NCI-H2196 (cell line): ENCODE measurements at regions not wholly inside any gene's neighbourhood (a gene's known extent, or its start where the extent isn't known, plus 50 kb on each side); places are given as distances from the start of the nearest gene placed in this dataset.
"Not testable (repeated sequence)": the region's sequence is repeated elsewhere in the genome, so short reads cannot be mapped to it uniquely, and the experiment has no call there.

Source experiments
- DNase-seq: peaks from one replicate; lab custom pipeline; 2025; ENCODE audit not compliant: unreplicated experiment; lab: John Stamatoyannopoulos, UW

DNA sequence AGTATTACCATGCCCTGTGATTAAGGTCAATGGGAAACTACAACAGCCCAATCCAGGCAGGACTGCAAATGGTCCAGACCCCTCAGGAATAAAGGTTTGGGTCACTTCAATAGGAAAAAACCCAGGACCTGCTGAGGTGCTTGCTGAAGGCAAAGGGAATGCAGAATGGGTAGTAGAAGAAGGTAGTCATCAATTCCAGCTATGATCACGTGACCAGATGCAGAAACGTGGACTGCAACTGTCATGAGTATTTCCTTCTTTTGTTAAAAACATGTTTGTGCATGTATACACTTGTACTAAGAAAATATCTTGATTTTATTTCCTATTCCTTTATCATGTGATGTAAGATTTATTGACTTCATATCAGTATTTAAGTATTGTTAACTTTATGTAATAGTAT lies 319.6 kb upstream of the FGF16 start:
- DNase-seq: not testable (repeated sequence)

DNA sequence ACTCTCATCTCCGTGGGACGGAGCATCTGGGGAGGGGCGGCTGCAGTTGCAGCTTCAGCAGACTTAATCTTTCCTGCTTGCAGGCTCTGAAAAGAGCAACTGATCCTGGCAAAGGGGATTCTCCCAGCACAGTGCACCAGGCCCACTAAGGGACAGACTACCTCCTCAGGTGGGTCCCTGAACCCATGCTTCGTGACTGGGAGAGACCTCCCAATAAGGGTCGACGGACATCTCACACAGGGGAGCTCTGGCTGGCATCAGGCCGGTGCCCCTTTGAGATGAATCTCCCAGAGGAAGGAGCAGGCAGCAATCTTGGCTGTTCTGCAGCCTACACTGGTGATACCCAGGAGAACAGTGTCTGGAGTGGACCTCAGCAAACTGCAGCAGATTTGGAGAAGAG lies 303.3 kb upstream of the FGF16 start:
- DNase-seq: no peak

DNA sequence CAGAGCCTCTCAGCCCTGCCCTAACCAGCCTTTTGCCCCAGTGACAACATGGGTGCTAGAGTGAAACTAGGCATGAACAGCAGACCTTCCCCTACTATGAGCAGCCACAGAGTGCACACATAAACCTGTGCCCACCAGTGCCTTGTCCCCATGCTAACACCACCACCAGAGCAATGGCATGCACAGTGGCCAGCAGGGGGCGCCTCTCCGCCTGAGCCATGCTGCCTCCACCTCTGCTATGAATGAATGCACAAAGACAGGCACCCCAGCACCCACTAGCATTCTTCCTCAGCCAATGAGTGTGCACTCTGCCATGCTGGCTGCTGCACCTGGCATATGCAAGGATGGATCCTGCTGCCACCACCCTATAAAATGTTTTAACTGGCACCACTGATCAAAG lies 286.9 kb upstream of the FGF16 start:
- no peak for DNase-seq

DNA sequence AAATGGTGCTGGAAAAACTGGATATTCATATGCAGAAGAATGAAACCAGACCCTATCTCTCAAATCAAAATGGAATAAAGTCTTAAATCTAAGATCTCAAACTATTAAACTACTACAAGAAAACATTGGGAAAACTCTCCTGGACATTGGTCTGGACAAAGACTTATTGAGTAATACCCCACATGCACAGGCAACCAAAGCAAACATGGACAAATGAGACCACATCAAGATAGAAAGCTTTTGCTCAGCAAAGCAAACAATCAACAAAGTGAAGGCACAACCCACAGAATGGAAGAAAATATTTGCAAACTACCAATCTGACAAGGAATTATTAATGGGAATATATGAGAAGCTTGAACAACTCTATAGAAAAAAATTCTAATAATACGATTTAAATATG lies 284.4 kb upstream of the FGF16 start:
- DNase-seq: no peak

DNA sequence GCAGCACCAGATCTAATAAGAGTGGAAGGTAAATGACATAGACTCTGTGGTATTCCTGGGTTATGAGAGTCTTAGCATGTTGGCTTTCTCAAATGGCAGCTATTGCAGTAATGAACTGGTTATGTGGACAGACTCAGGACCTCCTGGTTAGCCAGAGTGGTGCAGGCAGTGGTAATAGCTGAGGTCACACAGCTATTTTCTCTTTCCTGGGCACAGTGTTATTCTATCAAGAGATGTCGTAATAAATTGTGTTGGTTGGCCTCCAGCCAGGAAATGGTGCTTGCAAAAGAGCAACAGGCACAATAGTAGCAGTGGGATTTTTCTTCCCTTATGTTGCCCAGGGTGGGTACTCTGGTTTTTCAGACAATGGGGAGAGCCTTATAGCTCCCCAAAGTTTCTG lies 279.2 kb upstream of the FGF16 start:
- DNase-seq: no peak

DNA sequence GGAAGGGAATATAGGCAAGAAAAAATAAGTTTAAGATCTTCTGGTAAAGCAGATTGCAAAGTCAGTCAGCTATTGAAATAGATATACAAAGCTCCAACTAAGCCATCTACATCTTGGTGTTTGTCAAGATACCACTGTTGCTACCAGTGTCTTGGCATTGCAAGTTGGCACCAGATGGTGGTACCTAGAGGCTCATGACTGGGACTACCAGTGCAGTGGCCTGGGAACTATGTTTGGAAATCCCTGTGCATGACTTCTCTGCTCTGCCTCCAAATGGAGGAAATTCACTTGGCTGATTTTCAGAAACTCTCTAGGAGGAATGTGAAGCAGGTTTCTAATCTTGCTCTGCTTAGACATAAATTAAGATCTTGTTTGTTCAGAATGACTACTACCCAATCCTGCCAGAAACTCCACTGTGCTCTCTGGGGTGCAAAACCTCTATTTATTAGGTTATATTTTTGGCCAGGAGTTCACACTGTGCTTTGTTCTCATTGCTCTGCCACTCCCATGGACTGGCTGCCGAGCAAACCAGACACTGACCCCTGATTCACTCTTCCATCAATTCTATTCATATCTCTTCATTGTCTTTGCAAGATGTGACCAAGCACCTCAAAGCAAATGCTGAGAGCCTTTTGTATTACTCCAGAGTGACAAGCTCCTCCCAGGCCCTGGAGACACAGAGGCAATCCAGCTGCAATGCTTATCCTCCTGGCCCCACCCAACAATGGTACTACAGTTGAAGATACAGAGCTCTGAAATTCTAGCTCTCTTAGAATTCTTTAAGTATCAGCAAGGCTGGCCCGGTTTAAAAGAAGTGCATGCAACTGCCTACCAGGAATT lies 272.3 kb upstream of the FGF16 start:
- no peak for DNase-seq

DNA sequence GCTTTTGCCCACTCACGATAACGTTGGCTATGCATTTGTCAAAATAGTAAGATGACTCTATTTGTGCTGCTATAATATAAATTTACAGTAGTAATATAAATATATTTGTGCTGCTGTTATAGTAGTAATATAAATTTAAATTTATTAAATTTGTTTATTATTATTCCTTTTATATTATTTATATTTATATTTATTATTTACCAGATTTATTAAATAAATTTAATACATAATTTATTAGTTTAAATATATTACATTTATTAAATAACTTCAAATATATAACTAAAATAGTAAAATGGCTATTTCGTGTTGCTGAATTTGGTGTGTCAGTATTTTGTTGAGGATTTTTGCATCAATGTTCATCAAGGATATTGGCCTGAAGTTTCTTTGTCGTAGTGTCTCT lies 246.5 kb upstream of the FGF16 start:
- DNase-seq: no peak

DNA sequence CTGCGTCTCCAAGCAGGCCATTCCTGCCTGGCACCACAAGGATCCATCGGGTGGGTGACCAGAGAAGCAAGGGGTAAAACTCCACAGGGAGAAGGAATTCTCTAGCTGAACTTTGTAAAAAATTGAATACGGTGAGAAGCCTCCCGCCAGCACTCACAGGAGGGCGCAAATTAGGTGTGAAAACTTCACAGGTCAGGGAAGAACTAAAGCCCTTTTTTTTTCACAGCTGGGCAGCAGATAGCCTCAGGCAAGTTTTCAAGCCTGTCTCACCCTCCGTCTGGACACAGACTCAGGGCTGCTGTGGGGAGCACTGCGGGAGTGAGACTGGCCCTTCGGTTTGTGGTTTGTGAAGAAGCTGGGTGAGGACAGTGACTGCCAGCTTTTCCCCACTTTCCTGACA lies 224.1 kb upstream of the FGF16 start:
- DNase-seq: no peak

DNA sequence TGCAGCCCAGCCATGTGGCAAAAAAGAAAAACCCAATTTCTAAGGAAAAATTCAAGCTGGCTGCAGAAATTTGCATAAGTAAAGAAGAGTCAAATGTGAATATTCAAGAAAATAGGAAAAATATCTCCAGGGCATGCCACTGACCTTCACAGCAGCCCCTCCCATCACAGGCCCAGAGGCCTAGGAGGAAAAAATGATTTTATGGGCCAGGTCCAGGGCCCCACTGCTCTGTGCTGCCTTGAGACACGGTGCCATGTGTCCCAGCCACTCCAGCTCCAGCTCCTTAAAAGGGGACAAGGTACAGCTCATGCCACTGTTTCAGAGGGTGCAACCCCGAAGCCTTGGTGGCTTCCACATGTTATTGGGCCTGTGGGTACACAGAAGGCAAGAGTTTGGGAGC lies 182.7 kb upstream of the FGF16 start:
- DNase-seq: no peak

DNA sequence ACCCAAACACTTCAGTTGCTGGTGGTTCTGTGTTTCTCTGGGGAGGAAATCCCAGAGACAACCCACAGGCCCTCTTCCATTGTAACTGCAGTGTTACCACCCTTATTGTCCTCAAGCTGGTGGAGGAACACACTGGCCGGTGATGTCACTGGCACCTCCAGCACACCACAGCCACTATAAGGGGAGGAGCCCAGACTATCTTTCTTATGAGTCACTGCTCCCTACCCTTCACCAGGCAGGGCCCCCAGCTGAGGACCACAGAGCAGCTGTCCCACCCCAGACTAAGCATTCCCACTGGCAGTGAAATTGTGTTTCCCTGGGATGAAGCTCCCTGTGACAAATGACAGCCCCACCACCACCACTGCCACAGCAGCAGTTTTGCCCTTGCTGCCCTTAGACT lies 171.8 kb upstream of the FGF16 start:
- no peak for DNase-seq

DNA sequence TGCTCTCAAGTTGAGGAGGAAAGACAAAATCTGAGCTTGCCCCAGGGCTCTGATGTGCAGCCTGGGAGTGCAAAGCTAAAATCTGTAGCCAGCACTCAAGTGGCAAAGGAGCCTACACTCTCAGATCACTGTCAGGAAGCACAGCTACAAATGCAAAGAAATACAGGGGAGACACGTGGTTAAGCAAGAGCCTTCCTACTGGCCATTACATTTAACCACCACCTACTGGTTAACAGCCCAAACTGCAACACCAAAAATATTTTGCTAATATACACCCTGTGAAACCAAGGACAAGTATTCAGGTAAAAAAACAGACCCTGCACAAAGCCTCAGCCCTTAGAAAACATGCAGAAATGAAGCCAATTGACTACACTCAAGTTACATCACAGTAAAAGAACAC lies 170.4 kb upstream of the FGF16 start:
- no peak for DNase-seq

DNA sequence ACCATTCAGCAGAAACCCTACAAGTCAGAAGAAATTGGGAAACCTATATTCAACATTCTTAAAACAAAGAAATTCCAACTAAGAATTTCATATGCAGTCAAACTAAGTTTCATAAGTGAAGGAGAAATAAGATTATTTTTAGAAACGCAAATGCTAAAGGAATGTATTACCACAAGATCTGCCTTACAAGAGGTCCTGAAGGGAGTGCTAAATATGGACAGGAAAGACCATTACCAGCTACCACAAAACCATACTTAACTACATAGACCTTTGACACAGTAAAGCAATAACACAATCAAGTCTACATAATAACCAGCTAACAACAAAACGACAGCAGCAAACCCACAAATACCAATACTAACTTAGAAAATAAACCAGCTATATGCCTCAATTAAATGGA lies 169.3 kb upstream of the FGF16 start:
- no peak for DNase-seq

DNA sequence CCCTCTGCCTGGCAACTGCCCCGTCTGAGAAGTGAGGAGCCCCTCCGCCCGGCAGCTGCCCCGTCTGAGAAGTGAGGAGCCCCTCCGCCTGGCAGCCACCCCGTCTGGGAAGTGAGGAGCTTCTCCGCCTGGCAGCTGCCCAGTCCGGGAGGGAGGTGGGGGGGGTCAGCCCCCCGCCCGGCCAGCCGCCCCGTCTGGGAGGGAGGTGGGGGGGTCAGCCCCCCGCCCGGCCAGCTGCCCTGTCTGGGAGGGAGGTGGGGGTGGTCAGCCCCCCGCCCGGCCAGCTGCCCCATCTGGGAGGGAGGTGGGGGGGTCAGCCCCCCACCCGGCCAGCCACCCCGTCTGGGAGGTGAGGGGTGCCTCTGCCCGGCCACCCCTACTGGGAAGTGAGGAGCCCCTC lies 167.8 kb upstream of the FGF16 start:
- not testable (repeated sequence) for DNase-seq

DNA sequence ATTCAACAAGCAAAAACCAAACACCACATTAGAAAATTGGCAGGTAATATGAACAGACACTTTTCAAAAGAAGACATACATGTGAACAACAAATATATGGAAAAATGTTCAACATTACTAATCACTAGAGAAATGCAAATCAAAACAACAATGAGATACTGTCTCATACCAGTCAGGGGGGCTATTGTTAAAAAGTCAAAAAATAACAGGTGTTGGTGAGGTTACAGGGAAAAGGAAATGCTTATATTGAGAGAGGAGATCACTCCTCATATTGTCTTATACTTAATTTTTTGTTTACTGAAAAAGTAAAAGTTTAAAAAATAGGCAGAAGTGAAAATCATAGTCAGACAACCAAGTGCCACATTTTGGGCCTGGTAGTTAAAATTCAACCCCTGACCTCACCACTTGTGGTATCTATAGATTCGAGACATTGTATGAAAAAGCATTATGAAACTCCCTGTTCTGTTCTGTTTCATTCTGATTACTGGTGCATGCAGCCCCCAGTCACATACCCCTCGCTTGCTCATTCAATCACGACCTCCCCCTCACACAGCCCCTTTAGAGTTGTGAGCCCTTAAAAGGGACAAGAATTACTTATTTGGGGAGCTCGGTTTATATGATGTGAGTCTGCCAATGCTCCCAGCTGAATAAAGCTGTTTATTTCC lies 153.7 kb upstream of the FGF16 start:
- DNase-seq: no peak

DNA sequence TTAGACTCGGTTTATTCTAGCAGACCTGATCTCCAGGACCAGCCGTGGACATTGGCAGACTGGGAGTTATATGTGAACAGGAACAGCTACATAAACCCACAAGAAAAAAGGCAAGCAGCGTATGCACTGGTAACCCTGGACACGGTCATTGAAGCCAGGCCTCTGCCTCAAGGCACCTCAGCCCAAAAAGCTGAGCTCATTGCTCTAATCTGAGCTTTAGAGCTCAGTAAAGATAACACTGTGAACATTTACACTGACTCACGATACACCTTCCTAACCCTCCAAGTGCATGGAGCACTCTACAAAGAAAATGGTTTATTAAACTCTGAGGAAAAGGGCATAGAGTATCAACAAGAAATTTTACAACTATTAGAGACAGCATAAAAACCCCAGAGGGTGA lies 148.9 kb upstream of the FGF16 start:
- DNase-seq: no peak

DNA sequence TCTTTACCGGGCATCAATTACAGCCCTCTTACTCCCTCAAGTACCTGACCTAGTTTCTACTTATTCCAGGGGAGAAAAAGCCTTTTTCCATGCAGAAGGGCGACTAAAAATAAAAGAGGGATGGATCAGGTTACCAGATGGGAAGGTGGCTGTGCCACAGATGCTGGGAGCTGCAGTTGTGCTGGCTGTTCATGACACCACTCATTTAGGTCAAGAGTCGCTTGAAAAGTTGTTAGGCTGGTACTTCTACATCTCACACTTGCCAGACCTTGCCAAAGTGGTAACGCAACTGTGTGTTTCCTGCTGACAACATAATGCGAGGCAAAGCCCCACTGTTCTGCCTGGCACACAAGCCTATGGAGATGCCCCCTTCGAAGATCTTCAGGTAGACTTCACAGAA lies 148.4 kb upstream of the FGF16 start:
- no peak for DNase-seq

DNA sequence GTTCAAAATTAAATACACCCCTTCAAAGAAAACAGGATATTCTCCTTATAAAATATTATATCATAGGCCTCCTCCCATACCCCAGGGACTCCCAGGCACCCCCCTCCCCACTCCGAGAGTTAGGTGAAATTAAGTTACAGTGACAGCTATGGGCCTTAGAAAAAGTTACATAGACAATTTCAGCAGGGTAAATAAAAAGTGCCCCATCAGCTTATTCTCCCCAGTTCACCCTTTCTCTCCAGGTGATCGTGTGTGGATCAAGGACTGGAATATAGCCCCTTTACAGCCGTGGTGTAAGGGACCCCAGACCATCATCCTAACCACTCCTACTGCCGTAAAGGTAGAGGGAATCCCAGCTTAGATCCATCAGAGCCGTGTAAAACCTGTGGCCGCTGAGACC lies 147.6 kb upstream of the FGF16 start:
- DNase-seq: no peak

DNA sequence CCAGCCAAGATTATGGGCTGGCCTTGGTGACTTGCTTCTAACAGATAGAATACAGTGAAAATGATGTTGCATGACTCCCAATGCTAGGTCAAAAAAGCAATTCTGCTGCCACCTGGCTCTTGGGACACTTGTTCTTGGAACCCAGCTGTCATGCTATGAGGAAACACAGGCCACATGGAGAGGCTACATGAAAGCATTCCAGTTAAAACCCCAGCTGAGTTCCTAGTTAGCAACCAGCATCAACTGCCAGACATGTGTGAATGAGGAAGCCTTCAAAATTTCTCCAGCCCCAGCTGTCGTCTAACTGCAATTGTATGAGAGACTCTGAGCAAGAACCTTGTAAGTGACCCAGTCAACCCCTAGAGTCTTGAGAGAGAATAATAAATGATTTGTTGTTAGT lies 105.2 kb upstream of the FGF16 start:
- DNase-seq: no peak

DNA sequence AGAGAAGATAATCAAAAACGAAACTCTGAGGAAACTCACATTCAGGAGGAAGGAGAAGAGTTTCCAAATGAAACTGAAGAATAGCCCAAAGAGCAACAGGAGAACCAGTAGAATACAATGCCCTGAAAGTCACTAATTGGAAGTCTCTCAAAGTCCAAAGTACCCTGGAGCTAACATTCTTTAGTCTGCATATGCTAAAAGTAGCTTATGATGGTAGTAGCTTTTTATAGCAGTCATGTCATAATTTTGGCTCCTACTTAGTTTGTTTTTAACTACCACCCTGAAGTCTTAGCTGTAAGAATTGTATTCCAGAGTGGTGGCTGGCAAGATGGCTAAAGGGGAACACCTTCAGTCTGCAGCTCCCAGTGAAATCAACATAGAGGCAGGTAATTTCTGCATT lies 100.3 kb upstream of the FGF16 start:
- no peak for DNase-seq

DNA sequence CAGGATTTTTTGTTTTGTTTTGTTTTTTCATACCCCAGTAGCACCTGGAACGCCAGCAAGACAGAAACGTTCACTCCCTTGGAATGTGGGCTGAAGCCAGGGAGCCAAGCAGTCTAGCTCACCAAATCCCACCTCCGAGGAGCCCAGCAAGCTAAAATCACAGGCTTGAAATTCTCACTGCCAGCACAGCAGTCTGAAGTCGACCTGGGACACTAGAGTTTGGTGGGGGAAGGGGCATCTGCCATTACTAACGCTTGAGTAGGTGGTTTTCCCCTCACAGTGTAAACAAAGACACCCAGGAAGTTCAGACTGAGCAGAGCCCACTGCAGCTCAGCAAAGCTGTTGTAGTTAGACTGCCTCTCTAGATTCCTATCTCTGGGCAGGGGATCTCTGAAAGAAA lies 99.6 kb upstream of the FGF16 start:
- DNase-seq: no peak

DNA sequence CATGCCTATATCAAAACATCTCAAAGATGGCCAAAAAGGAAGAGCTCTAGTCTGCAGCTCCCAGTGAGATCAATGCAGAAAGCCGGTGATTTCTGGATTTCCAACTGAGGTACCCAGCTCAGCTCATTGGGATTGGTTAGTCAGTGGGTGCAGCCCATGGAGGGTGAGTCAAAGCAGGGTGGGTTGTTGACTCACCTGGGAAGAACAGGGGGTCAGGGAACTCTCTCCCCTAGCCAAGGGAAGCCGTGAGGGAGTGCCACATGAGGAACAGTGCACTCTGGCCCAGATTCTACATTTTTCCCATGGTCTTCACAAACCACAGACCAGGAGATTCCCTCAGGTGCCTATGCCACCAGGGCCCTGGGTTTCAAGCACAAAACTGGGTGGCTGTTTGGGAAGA lies 57.3 kb upstream of the FGF16 start:
- no peak for DNase-seq

DNA sequence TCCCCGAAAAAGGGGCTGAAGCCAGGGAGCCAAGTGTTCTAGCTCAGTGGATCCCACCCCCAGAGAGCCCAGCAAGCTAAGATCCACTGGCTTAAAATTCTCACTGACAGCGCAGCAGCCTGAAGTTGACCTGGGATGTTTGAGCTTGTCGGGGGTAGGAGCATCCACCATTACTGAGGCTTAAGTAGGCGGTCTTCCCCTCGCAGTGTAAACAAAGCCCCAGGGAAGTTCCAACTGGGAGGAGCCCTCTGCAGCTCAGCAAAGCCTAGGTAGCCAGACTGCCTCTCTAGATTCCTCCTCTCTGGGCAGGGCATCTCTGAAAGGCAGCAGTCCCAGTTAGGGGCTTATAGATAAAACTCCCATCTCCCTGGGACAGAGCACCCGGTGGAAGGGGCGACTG lies 56.8 kb upstream of the FGF16 start:
- DNase-seq: not testable (repeated sequence)

DNA sequence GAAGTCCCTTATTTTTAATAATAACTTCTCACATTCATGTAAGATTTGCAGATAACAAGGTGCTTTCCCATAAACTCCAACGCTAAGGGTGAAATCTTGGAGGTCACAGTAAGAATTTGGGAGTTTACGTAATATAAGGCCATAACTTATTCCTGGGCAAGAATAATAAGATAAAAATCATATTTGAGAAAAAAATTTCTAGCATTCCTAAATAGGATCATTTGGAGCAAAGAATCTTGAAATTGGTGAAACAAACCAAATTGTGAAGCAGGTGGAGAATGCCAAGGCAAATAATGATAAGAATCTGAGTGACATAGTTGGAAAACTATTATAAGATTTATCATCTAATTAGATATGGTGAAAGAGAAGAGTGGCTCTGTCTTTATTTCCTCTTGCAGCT lies 50.4 kb upstream of the FGF16 start:
- DNase-seq: no peak
